ENCODE measurements at regions not wholly inside any gene's neighbourhood (a gene's known extent, or its start where the extent isn't known, plus 50 kb on each side); places are given as distances from the start of the nearest gene placed in this dataset.

- DNase-seq, result no peak
These were observed 966.1 kb upstream of the SORCS1 start for GRCh38 chr10:108130575-108130974.

GRCh38 chr10:108112218-108112617 lies 947.7 kb upstream of the SORCS1 start:
- DNase-seq, result no peak

GRCh38 chr10:108104551-108105156 lies 940.1 kb upstream of the SORCS1 start:
- no peak for DNase-seq

- no peak for DNase-seq
These were observed 932.8 kb upstream of the SORCS1 start for GRCh38 chr10:108097258-108097657.

DNA sequence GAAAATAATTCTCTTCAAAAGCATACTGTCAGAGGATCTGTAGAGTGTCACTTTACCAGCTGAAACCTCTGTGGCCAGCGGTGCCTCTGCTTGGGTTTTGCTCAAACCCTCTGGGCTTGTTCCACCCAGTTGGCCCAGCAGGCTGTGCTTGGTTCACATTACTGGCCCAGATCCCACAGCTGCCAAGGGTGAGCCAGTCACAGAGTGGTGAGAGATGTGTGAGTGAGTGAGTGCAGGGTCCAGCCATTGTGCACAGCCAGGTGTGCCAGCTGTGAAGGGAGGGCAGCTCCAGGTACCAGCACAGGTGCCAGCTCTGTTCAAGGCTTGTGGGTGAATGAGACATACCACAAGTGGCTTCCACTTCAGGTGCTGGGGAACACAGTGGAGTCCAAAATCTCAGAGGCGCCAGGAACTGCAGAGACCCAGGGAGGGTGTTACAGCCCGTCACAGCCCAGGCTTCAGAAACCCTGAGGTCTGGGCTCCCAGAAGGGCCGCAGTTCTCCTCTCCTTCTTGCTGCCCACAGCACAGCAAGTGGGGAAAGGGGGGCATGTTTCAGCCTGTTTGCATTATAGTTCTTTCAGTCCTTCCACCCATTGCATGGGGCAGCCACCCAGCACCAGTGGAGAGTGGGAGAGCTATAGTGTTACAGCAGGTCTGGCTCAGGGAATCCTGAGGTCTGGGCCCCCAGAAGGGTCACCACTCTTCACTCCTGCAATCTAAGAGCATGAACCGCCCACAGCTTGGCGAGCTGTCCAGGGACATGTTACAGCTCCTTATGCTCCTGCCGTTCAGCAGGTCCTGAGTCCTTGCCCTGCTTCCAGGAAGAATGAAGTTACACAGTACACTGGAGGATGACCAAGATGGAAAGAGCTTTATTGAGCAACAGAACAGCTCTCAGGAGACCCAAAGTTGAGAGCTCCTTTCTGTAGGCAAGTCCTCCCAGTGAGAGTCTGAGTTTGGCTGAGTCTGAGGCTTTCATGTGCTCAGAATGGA lies 931.7 kb upstream of the SORCS1 start:
- no peak for DNase-seq

- DNase-seq, result no peak
These were observed 926.1 kb upstream of the SORCS1 start for GRCh38 chr10:108090476-108091215.

DNA sequence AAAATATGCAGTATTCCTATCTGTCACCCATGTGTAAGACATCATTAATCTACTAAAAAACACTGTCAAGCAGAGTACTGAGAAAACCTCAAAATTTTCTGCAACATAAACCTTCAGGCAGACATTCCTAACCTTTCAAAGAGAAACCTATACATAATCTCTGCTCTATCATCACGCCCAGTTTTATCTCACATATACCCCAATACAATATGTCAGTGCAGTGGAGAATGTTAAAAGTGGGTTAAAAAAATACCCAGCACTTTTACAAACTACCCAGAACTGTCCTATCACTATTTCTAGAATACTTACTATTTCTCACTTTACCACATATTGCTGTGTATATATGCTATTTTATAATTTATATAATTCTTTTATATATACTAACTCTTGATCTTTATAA lies 922.0 kb upstream of the SORCS1 start:
- no peak for DNase-seq

DNA sequence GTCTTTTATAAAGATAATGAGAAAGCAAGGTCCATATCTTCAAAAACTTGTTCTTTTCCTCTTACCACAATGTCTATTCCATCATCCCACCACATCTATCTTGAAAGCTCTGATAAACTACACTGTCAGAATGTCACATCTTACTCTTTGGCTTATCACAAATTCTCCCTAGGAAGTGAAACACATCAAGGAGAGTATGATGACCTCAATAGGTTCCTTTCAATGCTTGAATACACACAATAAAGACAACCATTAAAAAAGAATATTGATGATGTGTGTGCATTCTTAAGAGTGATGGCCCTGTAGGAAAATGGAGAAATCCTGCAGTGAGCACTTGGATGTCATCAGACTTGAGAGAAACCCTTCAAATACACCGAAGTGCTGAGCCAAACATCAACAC lies 918.1 kb upstream of the SORCS1 start:
- DNase-seq, result no peak

DNA sequence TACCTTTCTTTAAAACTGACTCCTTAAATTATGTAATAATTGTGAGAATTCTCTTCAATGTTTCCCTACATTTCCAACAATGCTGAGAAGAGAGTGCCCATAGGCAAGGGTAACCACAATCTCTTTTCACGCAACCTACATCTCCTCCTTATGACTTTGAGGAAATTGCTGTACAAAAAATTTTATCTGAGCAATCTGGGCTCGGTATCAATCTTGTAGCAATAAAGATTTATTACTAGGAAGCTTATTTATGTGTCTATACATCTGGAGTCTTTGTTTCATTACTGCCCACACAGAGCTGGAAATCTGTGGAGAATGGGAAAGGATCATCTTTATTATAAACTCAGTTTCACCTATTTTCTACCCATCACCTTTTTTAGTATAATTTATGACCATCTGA lies 913.8 kb upstream of the SORCS1 start:
- no peak for DNase-seq

DNA sequence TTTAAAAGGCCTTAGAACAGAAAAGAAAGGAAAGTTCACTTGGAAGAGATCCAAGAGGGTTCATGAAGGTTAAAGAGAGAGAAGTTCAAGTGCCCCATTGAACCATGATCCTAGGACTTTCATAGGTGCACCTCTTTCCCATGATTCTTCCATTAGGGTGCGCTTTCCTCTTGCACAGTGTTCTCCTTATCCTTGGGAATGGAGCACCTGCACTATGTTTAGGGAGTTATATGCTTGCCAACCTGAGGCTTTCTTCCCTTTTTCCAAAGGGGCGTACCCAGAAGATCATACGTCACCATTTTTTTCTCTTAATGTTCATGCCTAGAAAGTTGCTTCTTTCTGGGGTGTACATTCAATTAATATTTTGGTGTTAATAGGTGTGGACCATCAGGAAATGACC lies 908.0 kb upstream of the SORCS1 start:
- no peak for DNase-seq

DNA sequence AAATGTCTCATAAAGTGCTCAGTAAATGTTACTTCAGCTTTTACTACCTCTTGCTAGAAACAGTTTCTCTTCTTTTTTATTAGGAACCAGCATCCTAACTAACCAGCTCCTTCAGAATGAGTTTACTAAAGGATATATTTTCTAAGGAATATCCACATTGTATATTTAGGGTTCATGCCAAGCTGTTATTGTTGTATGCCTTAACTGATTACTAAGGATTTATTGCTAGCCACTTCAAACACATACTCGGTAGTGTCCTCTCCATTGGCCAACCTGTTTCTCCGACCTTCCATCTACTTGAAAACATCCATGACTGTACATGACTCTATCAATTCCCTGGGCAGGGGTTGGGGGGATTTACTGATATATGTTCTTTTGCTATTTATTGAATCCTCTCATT lies 906.3 kb upstream of the SORCS1 start:
- DNase-seq, result no peak

GRCh38 chr10:108069096-108069495 lies 904.6 kb upstream of the SORCS1 start:
- no peak for DNase-seq

DNA sequence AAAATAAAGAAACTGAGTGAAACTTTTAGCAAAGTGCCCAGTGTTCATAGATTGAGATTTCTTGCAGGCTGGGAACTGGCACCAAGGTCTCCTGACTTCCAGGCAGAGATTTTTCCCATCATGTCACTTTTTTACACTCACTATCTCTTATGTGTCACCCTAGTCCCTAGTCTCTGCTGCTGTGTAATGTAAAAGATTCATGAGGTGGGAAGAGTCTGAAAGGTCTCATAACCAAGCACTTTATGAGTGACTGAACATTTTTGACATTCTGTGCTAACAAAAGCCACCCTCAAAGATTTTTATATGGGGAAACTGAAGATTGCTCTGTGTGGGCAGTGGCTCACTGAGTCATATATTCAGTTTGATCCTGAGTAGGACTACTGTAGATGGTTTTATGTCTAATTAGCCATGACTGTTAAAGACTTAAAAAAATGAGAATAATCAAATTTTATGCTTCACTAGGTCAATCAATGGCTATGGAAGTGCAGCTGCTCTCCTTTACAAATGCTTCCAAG lies 900.3 kb upstream of the SORCS1 start:
- no peak for DNase-seq

DNA sequence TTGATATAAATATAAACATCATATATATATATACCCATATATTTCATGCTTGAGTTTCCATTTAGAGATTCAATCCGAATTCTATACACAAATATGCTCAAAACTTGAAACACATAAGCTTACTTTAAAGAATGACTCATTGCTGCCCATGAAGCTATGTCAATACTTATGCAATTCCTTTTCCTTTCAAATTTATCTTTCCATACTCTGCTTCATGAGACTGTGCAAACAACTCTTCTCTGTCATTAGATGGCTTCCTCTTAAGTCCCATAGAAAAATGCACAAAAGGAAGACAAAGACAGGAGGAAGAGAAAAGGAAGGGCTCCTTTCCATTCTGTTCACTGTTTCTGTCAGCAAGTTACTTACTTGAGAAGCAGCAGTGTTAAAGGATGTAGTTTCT lies 895.7 kb upstream of the SORCS1 start:
- DNase-seq, result no peak

DNA sequence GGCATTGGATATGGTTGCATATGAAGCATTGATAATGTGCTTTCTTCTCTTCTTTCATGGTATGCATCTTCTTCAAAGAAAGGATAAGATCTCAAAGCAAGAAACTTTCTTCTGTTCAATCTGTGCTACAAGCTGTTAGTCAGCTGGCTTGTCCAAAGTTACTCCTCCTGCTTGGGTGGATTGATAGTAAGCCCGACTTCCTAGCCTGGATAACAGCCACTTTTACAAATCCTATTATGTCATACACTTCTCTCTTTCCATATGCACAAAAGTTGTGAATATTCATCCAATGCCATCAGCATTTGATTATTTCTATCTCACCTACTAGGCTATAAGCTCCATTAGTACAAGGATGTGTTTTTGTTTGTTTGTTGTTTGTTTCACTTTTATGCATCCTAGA lies 891.0 kb upstream of the SORCS1 start:
- no peak for DNase-seq

- no peak for DNase-seq
These were observed 888.5 kb upstream of the SORCS1 start for GRCh38 chr10:108052981-108053380.

DNA sequence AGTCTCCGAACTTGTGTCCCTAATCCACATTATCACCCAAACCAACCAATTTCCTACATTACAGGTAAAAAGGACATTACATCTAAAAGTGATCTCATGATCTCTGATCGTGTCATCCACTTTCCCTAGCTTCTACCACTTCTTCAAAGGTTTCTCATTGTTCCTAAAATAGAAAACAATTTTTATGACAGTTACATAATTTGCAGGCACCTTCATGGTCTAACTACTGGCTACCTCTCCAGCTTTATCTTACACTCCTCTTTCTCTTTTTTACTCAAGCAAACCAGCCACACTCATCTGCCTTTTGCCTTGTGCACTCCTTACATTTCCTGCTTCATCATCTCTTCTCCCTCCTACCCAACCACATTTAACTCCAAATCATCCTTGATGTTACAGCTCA lies 886.7 kb upstream of the SORCS1 start:
- no peak for DNase-seq

- DNase-seq, result no peak
These were observed 886.1 kb upstream of the SORCS1 start for GRCh38 chr10:108050626-108051025.

DNA sequence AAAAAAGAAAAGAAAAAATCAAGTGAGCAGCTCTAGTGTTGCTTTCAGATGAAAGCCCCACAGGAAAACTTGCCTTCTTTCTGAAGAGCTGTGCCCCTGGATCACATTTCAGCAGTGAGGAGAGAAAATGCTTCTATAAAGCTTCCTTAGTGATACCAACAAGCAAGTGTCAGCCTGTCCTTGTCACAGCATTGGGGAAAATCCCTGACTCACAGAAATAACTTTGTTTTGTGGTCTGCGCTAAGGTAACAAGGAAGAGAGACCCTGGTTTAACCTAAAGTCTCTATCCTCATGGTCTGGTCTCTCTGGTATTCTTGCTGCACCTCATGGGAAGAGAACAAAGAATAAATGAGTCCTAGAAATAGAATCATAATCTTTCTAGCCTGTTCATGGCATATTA lies 885.2 kb upstream of the SORCS1 start:
- no peak for DNase-seq

DNA sequence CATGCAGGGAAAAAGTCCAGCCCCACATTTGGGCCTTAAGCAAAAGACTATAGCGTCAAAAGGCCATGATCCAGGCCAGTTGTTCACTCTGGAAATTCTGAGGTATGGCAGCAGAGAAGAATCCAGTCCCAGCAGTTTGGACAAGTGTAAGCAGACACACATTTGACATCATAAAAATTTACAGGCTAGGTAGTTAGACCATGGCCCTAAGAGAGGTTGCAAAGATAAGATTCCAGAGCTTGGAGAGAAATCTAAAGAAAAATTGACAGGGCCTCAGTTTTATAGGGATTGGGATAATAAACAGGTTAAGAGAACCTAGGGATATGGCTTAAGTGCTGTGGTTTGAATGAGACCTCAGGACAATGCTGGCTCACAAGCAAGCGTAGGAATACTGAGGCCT lies 884.4 kb upstream of the SORCS1 start:
- DNase-seq, result no peak

GRCh38 chr10:108039821-108040584 lies 875.5 kb upstream of the SORCS1 start:
- DNase-seq, result no peak

GRCh38 chr10:108037061-108037460 lies 872.6 kb upstream of the SORCS1 start:
- DNase-seq, result no peak

DNA sequence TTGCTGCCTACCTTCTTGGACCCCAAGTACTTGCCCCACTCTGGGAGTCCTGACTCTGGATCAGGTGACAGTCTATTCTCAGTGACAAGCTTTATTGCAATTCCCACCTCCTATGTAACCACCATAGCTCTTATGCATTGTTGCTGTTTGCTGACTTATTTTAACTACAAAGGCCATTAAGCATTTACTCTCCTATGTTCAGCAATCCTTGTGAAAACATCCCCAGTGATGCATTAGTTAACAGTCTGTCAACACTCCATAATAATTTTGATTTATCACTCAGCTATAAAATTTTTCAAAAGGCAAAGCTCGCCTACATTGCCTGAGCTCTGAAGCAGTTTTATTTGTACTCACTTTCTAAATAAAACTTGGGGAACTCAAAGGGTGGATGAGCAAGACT lies 871.8 kb upstream of the SORCS1 start:
- DNase-seq, result no peak

All from NCI-H446 treated with DMSO at 0.1 percent for 48 hours (cell line).